HG02852 (cell line): ENCODE measurements at regions not wholly inside any gene's neighbourhood (a gene's known extent, or its start where the extent isn't known, plus 50 kb on each side); places are given as distances from the start of the nearest gene placed in this dataset.
A peak's percentile ranks its signal among the peaks of the same experiment; 100 is the strongest.
"Not testable (repeated sequence)": the region's sequence is repeated elsewhere in the genome, so short reads cannot be mapped to it uniquely, and the experiment has no call there.

Source experiments
- ATAC-seq: cut with Tn5 transposase; IDR thresholded peaks from one replicate; pipeline ENCODE4 v1.9.1; 2021; ENCODE audit warnings: mild to moderate bottlenecking, moderate library complexity; ENCODE audit not compliant: unreplicated experiment

DNA sequence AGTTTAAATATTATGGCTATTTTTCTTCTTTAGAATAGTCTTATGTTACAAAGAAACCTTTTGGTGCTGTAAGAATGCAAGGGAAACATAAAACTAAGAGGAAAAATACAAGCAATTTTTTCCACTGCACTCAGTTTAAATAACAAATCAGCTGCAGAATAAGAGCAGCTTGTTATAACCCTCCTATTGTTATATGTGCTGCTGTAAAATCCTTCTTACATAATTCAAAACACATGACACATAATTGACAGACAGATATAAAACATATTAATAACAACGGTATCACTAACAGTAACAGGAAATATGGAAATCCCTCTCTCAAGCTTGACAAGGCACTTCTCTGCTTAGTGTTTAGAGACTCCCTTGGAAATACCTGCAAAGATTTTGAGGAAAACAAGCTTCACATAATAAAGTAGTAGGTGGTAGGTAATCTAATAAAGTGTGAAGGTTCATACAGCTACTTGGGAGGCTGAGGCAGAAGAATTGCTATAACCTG is 385.3 kb upstream of the HS3ST1 start:
- no peak for ATAC-seq

- not testable (repeated sequence) for ATAC-seq
Observed at GRCh38 chr4:11811521-11811920, 382.8 kb upstream of the HS3ST1 start.

- ATAC-seq = peak; percentile 56
Observed at GRCh38 chr4:11805842-11806241, 377.1 kb upstream of the HS3ST1 start.

DNA sequence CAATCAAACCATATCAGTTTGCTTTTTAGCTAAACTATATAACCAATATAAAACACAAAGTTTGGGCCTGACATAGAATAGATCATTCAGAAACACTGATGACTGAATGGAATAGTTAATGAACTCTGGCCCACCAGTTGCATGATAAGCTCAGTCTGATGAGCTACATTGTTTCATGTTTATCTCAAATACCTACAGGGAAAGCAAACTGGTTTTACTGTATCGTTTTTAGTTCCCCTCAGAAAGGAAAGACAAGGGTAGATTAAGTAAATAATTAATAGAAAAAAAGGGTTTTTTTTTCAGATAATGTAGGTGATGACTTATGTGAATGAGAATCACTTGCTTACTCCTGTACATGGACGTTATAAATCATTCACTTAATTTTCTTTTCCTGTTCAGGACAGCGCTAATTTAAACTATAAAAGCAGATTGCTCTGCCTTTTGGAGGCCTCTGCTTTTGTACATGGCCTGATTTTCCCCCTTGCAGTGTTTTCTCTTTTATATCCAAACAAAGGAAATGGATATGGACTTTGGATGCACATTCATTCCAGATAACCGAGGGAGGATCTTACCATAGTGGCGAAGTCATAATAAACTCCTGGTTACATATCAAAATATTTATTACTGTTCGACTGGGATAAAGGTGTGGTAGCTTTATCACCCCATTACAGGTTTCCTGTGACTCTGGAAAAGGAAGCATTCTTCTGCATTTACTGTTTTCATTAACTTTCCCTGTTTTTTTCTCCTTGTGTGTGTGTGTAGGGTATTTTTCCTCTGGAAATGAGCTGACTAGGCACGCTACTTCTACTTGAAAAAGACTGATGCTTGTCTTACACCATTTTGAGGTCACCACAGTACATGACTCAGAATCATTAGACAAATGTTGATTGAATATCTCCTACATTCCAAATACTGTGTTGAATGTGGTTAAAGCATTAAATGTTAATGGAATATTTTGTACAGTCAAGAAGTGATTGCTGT is 373.1 kb upstream of the HS3ST1 start:
- no peak for ATAC-seq

- ATAC-seq = no peak
Observed at GRCh38 chr4:11799196-11799595, 370.5 kb upstream of the HS3ST1 start.

GRCh38 chr4:11791797-11792196 is 363.1 kb upstream of the HS3ST1 start:
- ATAC-seq = no peak

GRCh38 chr4:11790230-11790629 is 361.5 kb upstream of the HS3ST1 start:
- no peak for ATAC-seq

DNA sequence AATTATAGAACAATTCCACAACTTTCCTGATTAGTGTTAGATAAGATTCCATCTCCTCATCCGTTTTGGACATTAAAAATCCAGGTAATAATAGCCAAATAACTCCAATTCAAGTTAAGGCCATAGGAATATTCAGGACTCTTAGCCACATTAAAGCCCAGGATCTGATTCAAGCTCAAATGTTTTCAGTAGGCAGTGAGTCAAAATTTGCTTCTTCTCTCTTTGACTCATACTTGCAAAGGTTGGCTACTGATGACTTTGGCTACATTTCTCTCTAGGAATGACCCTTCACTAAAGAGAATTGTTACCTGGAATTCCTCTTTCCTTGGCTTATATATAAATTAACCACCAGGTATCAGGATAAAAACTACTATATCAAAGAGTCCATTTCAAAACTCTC is 354.9 kb upstream of the HS3ST1 start:
- ATAC-seq = no peak

- ATAC-seq = no peak
Observed at GRCh38 chr4:11782859-11783258, 354.2 kb upstream of the HS3ST1 start.

DNA sequence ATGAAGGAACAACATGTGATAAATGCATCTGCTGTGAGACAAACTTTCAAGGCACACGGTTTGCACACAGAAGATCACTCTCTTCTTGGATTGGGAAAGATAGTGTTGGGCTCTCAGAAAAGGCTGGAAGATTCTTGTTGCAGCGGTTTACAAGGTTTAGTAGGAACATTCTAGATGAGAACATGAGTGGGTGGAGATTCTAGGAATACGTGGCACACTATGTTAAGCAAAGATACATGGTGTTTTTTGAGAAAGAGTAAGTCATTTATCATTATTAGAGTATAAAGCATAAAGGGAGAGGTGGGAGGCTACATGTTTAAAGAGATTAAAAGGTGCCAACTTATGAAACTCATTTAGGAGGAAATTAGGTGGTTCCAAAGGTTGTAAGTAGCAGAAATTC is 348.8 kb upstream of the HS3ST1 start:
- ATAC-seq = no peak

DNA sequence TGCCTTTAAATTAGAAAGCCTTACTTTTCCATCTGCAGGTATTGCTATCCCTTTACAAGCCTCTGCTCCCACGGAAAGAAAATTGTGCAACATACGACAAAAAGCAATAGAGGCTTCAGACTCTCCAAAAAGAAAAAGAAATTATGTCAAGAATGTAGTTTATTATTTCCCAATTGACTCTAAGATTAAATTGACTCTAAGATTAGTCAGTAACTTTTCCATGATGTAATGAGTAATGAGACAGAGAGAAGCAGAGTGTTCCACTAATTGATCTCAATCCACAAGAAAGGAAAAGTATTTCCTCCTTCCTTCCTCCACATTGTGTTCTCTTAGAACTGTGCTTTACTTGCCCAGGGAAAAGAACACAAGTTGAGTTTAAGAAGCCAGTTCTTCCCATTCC is 345.7 kb upstream of the HS3ST1 start:
- no peak for ATAC-seq

- ATAC-seq = no peak
Observed at GRCh38 chr4:11773798-11774197, 345.1 kb upstream of the HS3ST1 start.

- ATAC-seq = no peak
Observed at GRCh38 chr4:11769434-11769833, 340.7 kb upstream of the HS3ST1 start.

GRCh38 chr4:11768251-11768972 is 339.7 kb upstream of the HS3ST1 start:
- no peak for ATAC-seq

DNA sequence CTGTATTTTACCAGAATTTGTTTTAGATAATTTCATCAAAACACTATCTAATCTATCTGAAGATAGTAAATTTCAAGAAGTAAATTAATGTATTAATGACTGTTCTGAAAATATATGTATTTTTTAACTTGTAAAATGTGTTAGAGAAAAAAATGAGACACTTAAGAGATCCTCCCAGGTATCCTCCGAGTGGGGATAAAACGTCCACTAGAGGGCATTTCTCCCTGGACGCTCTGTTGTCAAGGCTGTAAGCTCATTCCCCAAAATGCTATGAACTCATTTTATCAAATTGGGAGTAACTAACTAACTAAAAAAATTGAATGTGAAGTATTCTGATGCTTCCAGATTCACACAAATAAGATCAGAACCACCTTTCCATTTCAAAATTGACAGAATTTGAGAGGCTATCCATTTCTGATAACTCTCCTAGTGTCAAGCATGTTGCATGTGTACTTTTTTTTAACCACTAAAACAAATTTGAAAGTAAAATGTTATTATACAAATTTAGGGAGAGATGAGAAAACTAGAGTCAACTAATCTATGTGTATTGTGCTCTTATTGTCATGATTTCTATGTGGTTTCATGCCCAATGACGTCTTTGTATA is 337.3 kb upstream of the HS3ST1 start:
- ATAC-seq = peak; percentile 79

- ATAC-seq = no peak
Observed at GRCh38 chr4:11748164-11748872, 319.6 kb upstream of the HS3ST1 start.

GRCh38 chr4:11746734-11747133 is 318.0 kb upstream of the HS3ST1 start:
- no peak for ATAC-seq

GRCh38 chr4:11743976-11744375 is 315.3 kb upstream of the HS3ST1 start:
- no peak for ATAC-seq

DNA sequence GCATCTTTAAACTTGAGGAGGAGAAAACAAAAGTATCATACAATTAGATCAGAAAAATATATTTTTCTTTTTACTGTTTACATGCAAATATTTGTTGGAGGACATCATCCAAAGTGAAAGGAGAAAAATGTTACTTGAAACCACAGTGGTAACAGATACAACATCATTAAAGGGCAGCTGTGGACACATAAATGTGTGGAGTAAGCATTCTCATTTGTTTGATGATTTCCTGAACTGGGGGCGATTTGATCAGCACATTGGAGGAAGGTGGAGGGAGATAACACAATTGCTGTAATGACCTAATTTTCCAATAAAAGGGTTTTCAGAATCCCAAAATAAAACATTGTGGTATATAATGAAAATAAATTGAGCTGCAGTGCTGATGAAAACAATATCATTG is 314.5 kb upstream of the HS3ST1 start:
- no peak for ATAC-seq

GRCh38 chr4:11741190-11741652 is 312.5 kb upstream of the HS3ST1 start:
- no peak for ATAC-seq

GRCh38 chr4:11739992-11740391 is 311.3 kb upstream of the HS3ST1 start:
- ATAC-seq = no peak
